ENCODE measurements at regions not wholly inside any gene's neighbourhood (a gene's known extent, or its start where the extent isn't known, plus 50 kb on each side); places are given as distances from the start of the nearest gene placed in this dataset.
"Not testable (repeated sequence)": the region's sequence is repeated elsewhere in the genome, so short reads cannot be mapped to it uniquely, and the experiment has no call there.

- DNase-seq (ENCODE audit: low read depth): no peak
Measured at GRCh38 chrX:148265829-148266228, 234.6 kb upstream of the AFF2 start.

DNA sequence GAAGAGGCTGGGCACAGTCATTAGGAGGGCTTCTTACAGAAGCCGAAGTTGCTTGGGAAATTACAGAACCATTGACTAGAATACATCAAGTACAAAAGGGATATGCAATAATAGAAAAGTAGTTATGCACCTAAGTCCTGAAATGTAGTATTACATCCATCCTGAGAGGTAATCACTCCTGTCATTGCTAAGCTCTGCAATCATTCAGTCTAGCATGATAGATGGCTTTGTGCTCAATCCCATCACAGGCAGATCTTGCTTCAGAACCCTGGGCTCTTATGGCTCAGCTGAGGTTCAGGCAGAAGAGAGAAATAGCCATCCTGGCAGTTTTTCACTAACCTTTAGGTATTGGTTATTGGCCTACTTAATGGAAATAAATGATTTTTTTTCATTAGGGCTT is 231.7 kb upstream of the AFF2 start:
- no peak for DNase-seq (ENCODE audit: low read depth)

GRCh38 chrX:148269513-148269912 is 230.9 kb upstream of the AFF2 start:
- no peak for DNase-seq (ENCODE audit: low read depth)

DNA sequence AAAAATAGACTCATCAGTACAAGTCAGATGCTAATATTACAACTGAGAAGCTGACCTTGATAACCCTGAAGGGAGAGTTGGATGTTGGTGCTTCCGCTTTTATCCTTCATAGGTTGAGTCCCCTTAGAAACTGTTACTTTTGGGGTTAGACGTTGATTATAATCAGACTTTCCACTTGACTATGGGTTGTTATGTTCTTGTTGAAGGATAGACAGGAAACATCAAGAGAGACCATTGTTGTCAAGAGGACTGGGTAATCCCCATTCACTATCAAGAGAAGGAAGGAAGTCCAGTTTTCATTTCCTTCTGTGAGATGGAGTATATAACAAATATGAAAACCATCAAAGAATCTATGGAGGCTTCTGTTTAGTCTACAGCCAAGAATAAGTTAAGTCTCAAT is 229.9 kb upstream of the AFF2 start:
- DNase-seq (ENCODE audit: low read depth): no peak

GRCh38 chrX:148271263-148271662 is 229.2 kb upstream of the AFF2 start:
- no peak for DNase-seq (ENCODE audit: low read depth)

DNA sequence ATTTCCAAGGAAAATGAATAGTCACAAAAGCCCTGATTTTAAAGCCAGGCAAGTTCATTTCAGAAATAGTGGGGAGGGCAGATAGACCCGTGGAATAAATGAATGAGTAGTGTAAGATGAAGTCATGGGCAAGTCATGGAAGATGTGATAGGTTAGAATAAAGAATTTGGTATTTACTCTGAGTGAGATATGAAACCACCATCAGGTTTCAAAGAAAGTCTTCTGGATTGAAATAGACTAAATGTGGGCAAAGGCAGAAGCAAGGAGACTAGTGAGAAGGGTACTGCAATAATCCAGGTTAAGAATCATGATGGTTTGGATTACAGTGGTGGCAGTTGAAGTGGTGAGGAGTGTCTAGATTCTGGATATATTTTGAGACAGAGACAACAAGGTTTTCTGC is 218.5 kb upstream of the AFF2 start:
- DNase-seq (ENCODE audit: low read depth): no peak

- no peak for DNase-seq (ENCODE audit: low read depth)
Measured at GRCh38 chrX:148282504-148282903, 217.9 kb upstream of the AFF2 start.

DNA sequence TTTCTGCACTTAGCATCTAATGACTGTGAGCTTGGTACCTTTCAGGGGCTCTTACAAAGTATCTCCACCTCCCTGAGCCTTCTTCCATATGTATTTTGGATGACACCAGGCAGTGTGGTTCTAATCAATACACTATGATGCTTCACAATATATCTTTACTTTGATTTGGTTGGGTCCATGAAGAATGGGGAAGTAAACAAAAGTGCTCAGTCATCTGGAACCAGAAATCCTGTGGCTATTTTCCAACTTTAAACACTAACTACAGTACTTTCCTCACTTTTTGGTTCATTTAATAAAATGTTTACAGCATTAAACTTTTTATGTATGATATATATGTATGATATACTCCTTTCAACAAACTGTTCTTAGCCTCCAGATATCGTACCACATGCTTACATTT is 216.4 kb upstream of the AFF2 start:
- DNase-seq (ENCODE audit: low read depth): no peak

DNA sequence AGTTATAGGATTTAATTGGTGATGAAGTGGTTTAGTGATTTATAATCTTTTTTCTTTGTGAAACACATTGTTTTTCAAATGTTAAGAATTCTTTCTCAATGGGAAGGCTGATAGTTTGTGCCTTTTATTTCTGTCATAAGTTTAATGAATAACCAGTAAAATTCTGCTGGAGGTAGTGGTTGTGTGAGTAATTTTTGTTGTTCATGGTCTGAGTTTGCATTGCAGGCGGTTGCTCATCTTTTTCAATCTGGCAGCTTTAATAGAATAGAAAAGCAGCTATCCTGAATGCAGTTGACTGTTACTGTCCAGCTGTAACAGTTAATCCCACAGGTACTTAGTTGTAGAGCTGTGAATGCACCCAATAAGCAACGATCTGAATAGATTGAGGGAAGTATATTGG is 215.6 kb upstream of the AFF2 start:
- no peak for DNase-seq (ENCODE audit: low read depth)

DNA sequence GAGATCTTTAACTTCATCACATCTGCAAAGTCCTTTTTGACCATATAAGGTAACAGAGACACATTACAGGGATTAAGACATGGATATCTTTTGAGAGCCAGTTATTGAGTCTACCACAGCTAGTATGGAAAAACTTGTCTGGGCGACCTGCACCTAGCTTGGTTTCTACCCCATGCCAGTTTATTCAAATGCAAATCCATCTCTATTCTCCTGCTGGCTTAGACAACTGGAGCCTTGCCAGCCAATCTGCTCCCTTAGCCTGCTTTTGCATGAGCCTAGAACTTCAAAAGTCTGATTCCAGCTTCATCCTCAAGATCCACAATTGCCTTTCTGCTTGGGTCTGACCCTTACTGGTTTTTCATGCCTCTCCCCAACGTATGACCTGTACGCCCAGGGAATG is 212.0 kb upstream of the AFF2 start:
- no peak for DNase-seq (ENCODE audit: low read depth)

DNA sequence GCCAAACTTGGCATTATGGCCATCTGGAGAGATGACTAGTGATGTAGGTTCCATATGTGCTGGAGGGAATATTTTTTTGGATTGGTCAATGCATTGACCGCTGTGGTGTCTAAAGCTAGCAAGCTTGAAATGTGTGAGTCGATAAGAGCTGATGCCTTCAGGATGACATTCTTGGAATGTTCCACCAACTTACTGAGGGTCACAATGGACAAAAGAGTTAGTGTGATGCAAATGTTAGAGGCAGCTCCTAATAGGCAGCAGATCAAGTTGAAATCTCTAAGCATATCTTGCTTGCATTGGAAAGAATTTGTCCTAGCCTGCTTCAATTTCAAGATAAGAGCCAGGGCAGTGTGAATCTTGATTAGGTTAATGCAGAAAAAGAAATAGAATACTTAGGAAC is 210.4 kb upstream of the AFF2 start:
- no peak for DNase-seq (ENCODE audit: low read depth)

GRCh38 chrX:148290931-148291330 is 209.5 kb upstream of the AFF2 start:
- DNase-seq (ENCODE audit: low read depth): no peak

- no peak for DNase-seq (ENCODE audit: low read depth)
Measured at GRCh38 chrX:148298737-148299136, 201.7 kb upstream of the AFF2 start.

GRCh38 chrX:148305214-148305613 is 195.2 kb upstream of the AFF2 start:
- not testable (repeated sequence) for DNase-seq (ENCODE audit: low read depth)

GRCh38 chrX:148309413-148309812 is 191.0 kb upstream of the AFF2 start:
- no peak for DNase-seq (ENCODE audit: low read depth)

- DNase-seq (ENCODE audit: low read depth): peak; percentile 50
Measured at GRCh38 chrX:148310426-148311165, 189.8 kb upstream of the AFF2 start.

DNA sequence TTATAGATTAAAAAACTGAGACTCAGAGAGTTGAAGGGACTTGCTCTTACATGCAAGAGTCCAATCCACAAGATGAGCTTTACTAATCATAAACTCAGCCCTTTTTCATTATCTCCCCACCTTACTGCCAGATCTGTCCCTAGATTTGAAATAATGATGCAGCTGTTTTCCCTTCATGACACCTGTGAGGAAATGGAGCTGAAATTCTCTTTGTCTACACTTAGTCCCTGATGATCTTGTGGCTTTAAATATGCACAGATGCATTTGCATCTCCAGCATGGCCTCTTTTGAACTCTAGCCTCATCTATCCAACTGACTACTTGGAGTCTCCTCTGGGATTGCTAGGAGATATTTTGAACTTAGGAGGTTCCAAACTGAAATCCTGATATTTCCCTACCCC is 188.9 kb upstream of the AFF2 start:
- no peak for DNase-seq (ENCODE audit: low read depth)

DNA sequence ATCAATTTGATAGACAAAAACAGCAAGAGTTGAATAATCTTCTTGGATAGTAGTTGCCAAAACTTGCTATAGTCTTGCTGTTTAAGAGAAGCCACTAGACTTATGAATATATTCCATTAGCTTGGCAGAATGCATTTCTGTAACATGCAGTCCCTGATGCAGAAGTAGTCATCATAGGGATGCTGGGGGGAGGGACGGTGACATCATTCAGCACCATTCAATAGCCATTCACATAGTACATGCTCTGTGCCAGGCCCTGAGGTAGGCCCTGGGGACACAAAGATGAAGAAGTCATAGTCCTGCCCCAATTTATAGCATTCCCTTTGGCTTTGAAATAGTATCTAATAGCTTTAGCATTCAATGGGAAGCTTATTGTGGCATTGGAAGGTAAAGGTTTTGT is 185.5 kb upstream of the AFF2 start:
- DNase-seq (ENCODE audit: low read depth): no peak

GRCh38 chrX:148316446-148316845 is 184.0 kb upstream of the AFF2 start:
- DNase-seq (ENCODE audit: low read depth): no peak

DNA sequence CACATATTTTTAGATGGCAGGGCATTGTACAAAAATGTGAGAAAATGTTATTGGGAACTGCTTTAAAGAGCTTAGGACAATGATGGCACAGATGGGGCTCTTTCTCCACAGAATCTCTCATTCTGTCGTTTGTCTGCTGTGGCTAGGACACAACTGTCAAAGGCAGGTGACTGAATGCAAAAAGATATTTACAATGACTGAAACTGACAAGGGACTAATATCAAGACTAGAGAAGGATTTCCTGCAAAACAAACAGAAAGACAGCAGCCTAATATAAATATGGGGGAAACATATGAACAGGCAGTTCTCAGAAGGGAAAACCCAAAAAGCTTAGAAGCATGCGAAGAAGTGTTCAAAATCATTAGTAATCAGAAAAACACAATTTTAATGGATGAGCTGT is 177.5 kb upstream of the AFF2 start:
- no peak for DNase-seq (ENCODE audit: low read depth)

GRCh38 chrX:148333989-148334388 is 166.4 kb upstream of the AFF2 start:
- DNase-seq (ENCODE audit: low read depth): no peak

DNA sequence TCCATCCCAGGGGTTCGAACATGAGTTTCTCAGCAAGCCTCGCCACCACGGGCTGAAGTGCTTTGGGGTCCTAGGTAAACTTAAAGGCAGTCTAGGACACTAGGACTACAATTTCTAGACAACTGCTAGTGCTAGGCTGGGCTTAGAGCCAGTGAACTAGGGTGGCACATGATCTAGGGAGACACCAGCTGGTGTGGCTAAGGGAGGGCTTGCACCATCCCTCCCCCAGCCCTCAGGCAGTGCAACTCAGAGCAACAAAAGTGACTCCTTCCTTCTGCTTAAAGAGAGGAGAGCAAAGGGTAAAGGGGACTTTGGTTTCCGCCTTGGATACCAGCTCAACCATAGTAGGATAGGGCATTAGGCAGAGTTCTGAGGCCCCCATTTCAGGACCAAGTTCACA is 162.5 kb upstream of the AFF2 start:
- no peak for DNase-seq (ENCODE audit: low read depth)

- DNase-seq (ENCODE audit: low read depth): no peak
Measured at GRCh38 chrX:148354916-148355315, 145.5 kb upstream of the AFF2 start.

GRCh38 chrX:148361641-148362040 is 138.8 kb upstream of the AFF2 start:
- no peak for DNase-seq (ENCODE audit: low read depth)

All from T follicular helper cell (primary cell).